Naive thymus-derived CD4-positive, alpha-beta T cell (primary cell): ENCODE measurements at regions not wholly inside any gene's neighbourhood (a gene's known extent, or its start where the extent isn't known, plus 50 kb on each side); places are given as distances from the start of the nearest gene placed in this dataset.

ENCODE experiments used
- ATAC-seq: fragments of 150-1000 bp; cut with Tn5 transposase; 2 replicates; pipeline ENCODE4 v1.10.0; 2021; ENCODE audit warnings: mild to moderate bottlenecking, moderate library complexity
- CTCF ChIA-PET: fragments of 350-600 bp; sonication (Branson Sonifier 250); formaldehyde crosslinking; loops from one replicate; lab custom pipeline; 2021; ENCODE audit warnings: antibody characterized with exemption; lab: Charles Lee
- POLR2A ChIA-PET: fragments of 350-600 bp; sonication (Branson Sonifier 250); formaldehyde crosslinking; loops from one replicate; lab custom pipeline; 2021; ENCODE audit warnings: antibody characterized with exemption, inconsistent platforms; lab: Charles Lee
- DNase-seq, 9 donors: peaks; one replicate each; pipeline versions ENCODE4 v3.0.0 to v3.0.0-alpha.2; 2020 to 2022; ENCODE audit warnings: mixed read lengths in 1 of 9
- H3K27ac ChIP-seq: one replicate; pipeline ENCODE4 v1.7.0; 2013; ENCODE audit warnings: mild to moderate bottlenecking, low read depth, low read length, moderate library complexity
- H3K27me3 ChIP-seq, 2 donors: one replicate each; pipeline ENCODE4 v1.7.0; 2013; ENCODE audit warnings: low read length in 2 of 2, mild to moderate bottlenecking in 2 of 2, moderate library complexity in 2 of 2; ENCODE audit not compliant: control insufficient read depth in 2 of 2, insufficient read depth in 2 of 2
- H3K36me3 ChIP-seq, 3 experiments: 1 replicate in 2 of 3; 2 replicates in 1 of 3; pipeline ENCODE4 v1.7.0; 2013; ENCODE audit warnings: low read length in 3 of 3, mild to moderate bottlenecking in 3 of 3, moderate library complexity in 1 of 3; ENCODE audit not compliant: insufficient read depth in 3 of 3, control insufficient read depth in 2 of 3
- H3K4me1 ChIP-seq, 2 donors: one replicate each; pipeline ENCODE4 v1.7.0; 2013; ENCODE audit warnings: low read length in 2 of 2, mild to moderate bottlenecking in 2 of 2, moderate library complexity in 1 of 2; ENCODE audit not compliant: control insufficient read depth in 2 of 2, insufficient read depth in 2 of 2
- H3K4me3 ChIP-seq: 2 replicates; pipeline ENCODE4 v1.7.0; 2013; ENCODE audit warnings: mild to moderate bottlenecking, low read length
- H3K9me3 ChIP-seq, 3 experiments: 1 replicate in 2 of 3; 2 replicates in 1 of 3; pipeline ENCODE4 v1.7.0; 2013; ENCODE audit warnings: low read length in 3 of 3; ENCODE audit not compliant: control insufficient read depth in 2 of 3
- H3K27ac Mint-ChIP-seq, 9 donors: one replicate each; pipeline ENCODE4 v1.8.0; 2020 to 2022; ENCODE audit warnings: mixed read lengths in 9 of 9, mild to moderate bottlenecking in 8 of 9, moderate library complexity in 5 of 9, inconsistent platforms in 2 of 9
- H3K27me3 Mint-ChIP-seq, 5 donors: one replicate each; pipeline ENCODE4 v1.8.0; 2021 to 2022; ENCODE audit warnings: mixed read lengths in 5 of 5, mild to moderate bottlenecking in 1 of 5
- H3K36me3 Mint-ChIP-seq, 5 donors: one replicate each; pipeline ENCODE4 v1.8.0; 2020 to 2022; ENCODE audit warnings: mixed read lengths in 5 of 5, mild to moderate bottlenecking in 3 of 5, inconsistent platforms in 1 of 5
- H3K4me1 Mint-ChIP-seq, 7 donors: one replicate each; pipeline ENCODE4 v1.8.0; 2020 to 2022; ENCODE audit warnings: mixed read lengths in 7 of 7, mild to moderate bottlenecking in 3 of 7, inconsistent platforms in 1 of 7
- H3K4me3 Mint-ChIP-seq, 10 donors: one replicate each; pipeline ENCODE4 v1.8.0; 2020 to 2022; ENCODE audit warnings: mild to moderate bottlenecking in 10 of 10, mixed read lengths in 10 of 10, moderate library complexity in 6 of 10, inconsistent platforms in 2 of 10
- H3K9me3 Mint-ChIP-seq, 11 donors: one replicate each; pipeline ENCODE4 v1.8.0; 2020 to 2022; ENCODE audit warnings: mixed read lengths in 11 of 11, mild to moderate bottlenecking in 4 of 11, inconsistent platforms in 1 of 11, moderate library complexity in 1 of 11
- intact Hi-C, 2 donors: fragments of 100-400 bp; cut with micrococcal nuclease; formaldehyde crosslinking; loops; one replicate each; pipeline ENCODE4 v1.15.1; 2023

DNA sequence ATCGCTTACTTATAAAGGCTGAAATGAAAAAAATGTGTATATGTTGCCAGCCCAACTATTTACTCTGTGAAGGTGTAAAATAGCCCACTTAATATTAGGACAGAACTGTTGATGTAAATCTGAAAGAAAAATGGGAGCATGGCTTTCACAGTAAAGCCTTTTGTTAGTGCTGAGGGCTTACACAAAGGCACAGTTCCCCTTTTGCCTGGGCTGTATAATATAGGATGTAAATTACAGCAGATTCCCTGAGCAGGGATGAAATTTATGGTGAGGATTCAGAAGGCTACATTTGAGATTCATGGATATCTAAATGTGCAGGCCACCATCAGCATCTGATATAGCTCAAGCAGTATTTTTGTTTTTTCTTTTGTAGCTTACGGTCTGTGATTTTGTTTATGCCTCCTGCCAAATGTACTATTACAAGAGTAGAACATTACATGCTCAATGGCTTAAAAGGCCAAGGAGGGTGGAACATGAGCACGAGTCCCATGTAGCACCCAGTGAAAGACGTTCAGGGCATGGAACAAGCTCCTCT is 109.1 kb upstream of the ATP10A start:
- no peaks in the 10 kb centered on the region for H3K9me3 Mint-ChIP-seq
- POLR2A ChIA-PET = no interaction called here
- DNase-seq (no peak), ATAC-seq (no peak)
- H3K4me1 Mint-ChIP-seq = no peaks in the 10 kb centered on the region
- no peak overlapping the region for H3K4me3 ChIP-seq
- intact Hi-C loops = no loop called here
- H3K4me1 ChIP-seq = no peaks in the 10 kb centered on the region
- H3K27me3 Mint-ChIP-seq = peaks cover 0 to 10% (median 5%) of the 10 kb centered on the region in 5 donors
- no peaks in the 10 kb centered on the region for H3K36me3 ChIP-seq
- H3K36me3 Mint-ChIP-seq = no peaks in the 10 kb centered on the region
- no peak overlapping the region for H3K27ac Mint-ChIP-seq
- no peaks in the 10 kb centered on the region for H3K9me3 ChIP-seq
- CTCF ChIA-PET = no interaction called here
- H3K4me3 Mint-ChIP-seq = no peak overlapping the region
- no peak overlapping the region for H3K27ac ChIP-seq
- no peaks in the 10 kb centered on the region for H3K27me3 ChIP-seq

DNA sequence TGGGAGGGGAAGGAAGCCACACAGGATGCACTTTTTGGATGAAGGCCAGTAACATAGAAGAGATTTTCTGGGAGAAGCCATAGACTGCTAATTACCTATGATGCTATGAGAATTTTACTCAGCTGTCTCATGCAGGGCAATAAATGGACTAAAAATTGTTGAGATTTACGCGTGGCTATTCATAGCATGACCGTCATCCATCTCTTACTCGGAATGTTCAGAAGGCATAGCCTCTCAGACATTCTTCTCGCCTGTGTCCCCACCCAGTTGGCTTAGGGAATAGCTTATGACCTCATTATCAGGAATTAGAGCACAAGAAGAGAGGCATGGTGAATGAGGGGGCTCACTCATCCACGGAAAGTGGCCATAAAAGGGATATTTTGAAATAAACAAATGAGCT is 107.9 kb upstream of the ATP10A start:
- Mint-ChIP-seq H3K9me3 (no peaks in the 10 kb centered on the region), H3K27ac (no peak overlapping the region), H3K27me3 (peaks cover 0 to 10% (median 5%) of the 10 kb centered on the region in 5 donors), H3K36me3 (no peaks in the 10 kb centered on the region), H3K4me1 (no peaks in the 10 kb centered on the region), H3K4me3 (no peak overlapping the region)
- Histone ChIP-seq H3K9me3 (no peaks in the 10 kb centered on the region), H3K27ac (no peak overlapping the region), H3K36me3 (no peaks in the 10 kb centered on the region), H3K4me3 (no peak overlapping the region), H3K4me1 (no peaks in the 10 kb centered on the region), H3K27me3 (no peaks in the 10 kb centered on the region)
- DNase-seq (no peak), ATAC-seq (no peak)
- CTCF ChIA-PET = no interaction called here
- POLR2A ChIA-PET = no interaction called here
- intact Hi-C loops = no loop called here

DNA sequence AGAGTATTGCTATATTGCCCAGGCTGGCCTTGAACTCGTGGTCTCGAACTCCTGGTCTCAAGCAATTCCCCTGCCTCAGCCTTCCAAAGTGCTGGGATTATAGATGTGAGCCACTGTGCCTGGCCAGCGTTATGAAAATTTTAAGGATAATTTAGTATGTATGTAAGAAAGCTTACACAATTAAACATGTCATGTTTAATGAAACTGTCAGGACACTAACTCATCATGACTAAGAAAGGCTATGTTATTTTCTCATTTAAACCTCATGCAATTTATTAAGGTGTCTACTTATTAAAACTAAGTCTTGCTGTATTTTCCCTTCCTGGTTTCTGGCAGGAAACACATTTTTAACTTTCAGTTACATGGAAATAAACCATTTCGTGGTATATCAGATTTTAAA is 106.8 kb upstream of the ATP10A start:
- ChIA-PET POLR2A (no interaction called here), CTCF (no interaction called here)
- Histone ChIP-seq H3K4me1 (no peaks in the 10 kb centered on the region), H3K27ac (no peak overlapping the region), H3K4me3 (no peak overlapping the region), H3K36me3 (no peaks in the 10 kb centered on the region), H3K27me3 (no peaks in the 10 kb centered on the region), H3K9me3 (no peaks in the 10 kb centered on the region)
- Mint-ChIP-seq H3K9me3 (no peaks in the 10 kb centered on the region), H3K4me1 (no peaks in the 10 kb centered on the region), H3K27me3 (peaks cover 0 to 10% (median 4%) of the 10 kb centered on the region in 5 donors), H3K36me3 (no peaks in the 10 kb centered on the region), H3K27ac (no peak overlapping the region), H3K4me3 (no peak overlapping the region)
- ATAC-seq (no peak), DNase-seq (no peak)
- intact Hi-C loops = no loop called here

GRCh38 chr15:25967116-25967515 is 104.0 kb upstream of the ATP10A start:
- ChIA-PET CTCF (no interaction called here), POLR2A (no interaction called here)
- Mint-ChIP-seq H3K9me3 (peaks cover 0 to 5% (median 0%) of the 10 kb centered on the region in 11 donors), H3K27ac (no peak overlapping the region), H3K36me3 (no peaks in the 10 kb centered on the region), H3K27me3 (peaks cover 0 to 7% (median 4%) of the 10 kb centered on the region in 5 donors), H3K4me1 (no peaks in the 10 kb centered on the region), H3K4me3 (no peak overlapping the region)
- Histone ChIP-seq H3K9me3 (no peaks in the 10 kb centered on the region), H3K4me3 (no peak overlapping the region), H3K36me3 (no peaks in the 10 kb centered on the region), H3K27ac (no peak overlapping the region), H3K27me3 (no peaks in the 10 kb centered on the region), H3K4me1 (no peaks in the 10 kb centered on the region)
- DNase-seq = no peak
- intact Hi-C loops = no loop called here
- no peak for ATAC-seq

- POLR2A ChIA-PET = no interaction called here
- Mint-ChIP-seq H3K36me3 (no peaks in the 10 kb centered on the region), H3K27ac (no peak overlapping the region), H3K4me3 (no peak overlapping the region), H3K4me1 (no peaks in the 10 kb centered on the region), H3K9me3 (peaks cover 0 to 5% (median 0%) of the 10 kb centered on the region in 11 donors), H3K27me3 (peaks cover 0 to 7% (median 4%) of the 10 kb centered on the region in 5 donors)
- no peaks in the 10 kb centered on the region for H3K4me1 ChIP-seq
- H3K27me3 ChIP-seq = no peaks in the 10 kb centered on the region
- no peak overlapping the region for H3K27ac ChIP-seq
- intact Hi-C loops = no loop called here
- CTCF ChIA-PET = no interaction called here
- H3K36me3 ChIP-seq = no peaks in the 10 kb centered on the region
- DNase-seq (no peak), ATAC-seq (no peak)
- H3K9me3 ChIP-seq = no peaks in the 10 kb centered on the region
- H3K4me3 ChIP-seq = no peak overlapping the region
Observed at GRCh38 chr15:25965326-25965725, 102.2 kb upstream of the ATP10A start.

DNA sequence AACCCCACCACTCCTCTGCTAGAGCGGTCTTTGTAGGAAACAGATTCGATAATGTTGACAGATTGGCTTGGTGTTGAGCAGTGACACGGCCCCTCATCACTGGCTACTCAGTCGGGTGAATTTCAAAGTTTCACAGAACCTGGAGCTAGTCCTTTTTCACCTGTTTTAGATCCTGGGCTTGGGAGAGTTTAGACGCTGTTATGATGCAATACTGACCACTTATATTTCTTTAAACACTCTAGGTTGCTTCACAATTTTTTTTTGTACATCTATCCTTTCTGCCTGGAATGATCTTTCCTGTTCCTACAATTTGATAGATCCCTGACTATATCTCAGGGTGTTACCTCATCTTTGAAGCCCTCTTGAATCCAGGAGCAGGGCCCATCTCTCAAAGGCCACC is 97.1 kb upstream of the ATP10A start:
- CTCF ChIA-PET = no interaction called here
- H3K27ac Mint-ChIP-seq = no peak overlapping the region
- intact Hi-C loops = no loop called here

GRCh38 chr15:25959100-25959499 is 96.0 kb upstream of the ATP10A start:
- Histone ChIP-seq H3K4me3 (no peak overlapping the region), H3K27ac (no peak overlapping the region), H3K9me3 (no peaks in the 10 kb centered on the region), H3K36me3 (no peaks in the 10 kb centered on the region), H3K27me3 (no peaks in the 10 kb centered on the region), H3K4me1 (no peaks in the 10 kb centered on the region)
- Mint-ChIP-seq H3K27ac (no peak overlapping the region), H3K9me3 (peaks cover 0 to 14% (median 2%) of the 10 kb centered on the region in 11 donors), H3K4me3 (no peak overlapping the region), H3K27me3 (peaks cover 2 to 11% (median 5%) of the 10 kb centered on the region in 5 donors), H3K36me3 (no peaks in the 10 kb centered on the region), H3K4me1 (no peaks in the 10 kb centered on the region)
- intact Hi-C loops = no loop called here
- DNase-seq (no peak), ATAC-seq (no peak)
- CTCF ChIA-PET = no interaction called here
- POLR2A ChIA-PET = no interaction called here

More for the DNA sequence above, 97.1 kb upstream of the ATP10A start:
- no peak overlapping the region for H3K4me3 Mint-ChIP-seq
- no peaks in the 10 kb centered on the region for H3K4me1 Mint-ChIP-seq
- POLR2A ChIA-PET = no interaction called here
- Histone ChIP-seq H3K27ac (no peak overlapping the region), H3K4me1 (no peaks in the 10 kb centered on the region), H3K4me3 (no peak overlapping the region), H3K36me3 (no peaks in the 10 kb centered on the region), H3K9me3 (no peaks in the 10 kb centered on the region), H3K27me3 (no peaks in the 10 kb centered on the region)
- H3K27me3 Mint-ChIP-seq = peaks cover 2 to 11% (median 5%) of the 10 kb centered on the region in 5 donors
- peaks cover 0 to 5% (median 0%) of the 10 kb centered on the region in 11 donors for H3K9me3 Mint-ChIP-seq
- no peak for ATAC-seq
- H3K36me3 Mint-ChIP-seq = no peaks in the 10 kb centered on the region
- DNase-seq = no peak
